ENCODE measurements at regions not wholly inside any gene's neighbourhood (a gene's known extent, or its start where the extent isn't known, plus 50 kb on each side); places are given as distances from the start of the nearest gene placed in this dataset.

GRCh38 chr17:77444628-77444983 lies 303.8 kb downstream of the SEC14L1 start:
- DNase-seq = peak; percentile 74

- no peak for DNase-seq
Observed at GRCh38 chr17:77444984-77445759, 304.4 kb downstream of the SEC14L1 start.

GRCh38 chr17:77445760-77446532 lies 305.2 kb downstream of the SEC14L1 start:
- DNase-seq = no peak

GRCh38 chr17:77446940-77447634 lies 306.3 kb downstream of the SEC14L1 start:
- DNase-seq = no peak

DNA sequence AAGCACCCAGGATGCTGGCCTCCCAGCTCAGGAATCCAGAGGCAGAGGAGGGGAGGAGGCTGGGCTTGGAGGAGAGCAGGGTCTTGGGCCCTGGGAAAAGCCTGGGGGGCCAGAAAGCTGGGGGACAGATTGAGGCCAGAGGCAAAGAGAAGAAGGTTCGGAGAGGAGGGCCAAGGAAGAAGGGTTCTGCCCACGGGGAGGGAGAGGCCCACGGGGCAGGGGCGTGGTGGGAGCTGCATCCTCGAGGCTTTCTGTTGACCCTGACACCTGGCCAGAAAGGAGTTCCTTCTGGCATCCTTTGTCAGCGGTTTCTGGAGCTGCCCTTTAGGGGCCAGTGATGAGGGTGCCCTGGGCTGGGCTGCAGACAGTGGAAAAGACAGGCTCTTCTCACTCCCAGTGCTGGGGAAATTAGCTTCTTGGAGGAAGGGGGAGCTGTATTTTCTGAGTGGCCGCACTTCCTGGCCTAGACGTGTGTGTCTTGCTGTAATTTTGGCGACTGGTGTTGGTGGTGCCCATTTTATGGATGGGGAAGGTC lies 308.7 kb downstream of the SEC14L1 start:
- DNase-seq = no peak

DNA sequence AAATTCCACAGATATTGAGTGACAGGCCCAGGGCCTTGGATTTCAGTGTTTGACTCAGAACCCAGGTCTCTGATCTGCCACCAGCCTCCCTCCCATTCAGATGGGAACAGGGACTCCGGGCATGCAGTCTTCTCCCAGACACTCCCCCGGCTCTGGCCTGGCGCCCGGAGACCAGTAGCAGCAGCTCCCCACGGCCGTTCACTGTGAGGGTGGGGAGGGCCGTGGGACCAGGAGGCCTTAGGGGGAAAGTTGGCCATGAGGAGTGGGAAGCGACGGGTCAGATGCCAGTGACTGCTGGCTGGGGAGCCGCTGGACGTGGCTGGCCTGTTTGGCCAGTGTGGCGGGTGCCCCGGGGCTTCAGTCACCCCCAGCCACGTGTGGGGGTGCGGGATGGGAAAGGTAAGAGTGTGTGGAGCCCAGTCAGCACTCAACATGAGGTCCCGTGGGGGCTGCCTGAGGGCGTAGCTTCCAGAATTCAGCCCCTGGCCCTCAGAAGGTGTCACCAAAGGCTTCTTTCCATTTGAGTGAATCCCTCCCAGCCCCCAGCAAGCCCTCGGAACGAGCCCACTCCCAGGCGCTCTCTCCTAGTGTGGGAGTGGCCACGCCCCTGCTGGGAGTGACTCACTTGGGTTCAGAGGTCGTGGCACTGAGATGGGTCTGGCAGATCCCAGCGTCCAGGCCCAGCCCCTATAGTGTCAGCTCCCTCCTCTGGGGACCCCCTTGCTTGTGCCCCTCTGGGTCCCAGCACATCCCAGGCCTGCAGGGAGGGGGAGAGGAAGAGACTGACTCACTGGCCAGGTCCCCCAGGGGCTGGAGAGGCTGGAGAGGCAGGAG lies 309.4 kb downstream of the SEC14L1 start:
- peak; percentile 76 for DNase-seq

DNA sequence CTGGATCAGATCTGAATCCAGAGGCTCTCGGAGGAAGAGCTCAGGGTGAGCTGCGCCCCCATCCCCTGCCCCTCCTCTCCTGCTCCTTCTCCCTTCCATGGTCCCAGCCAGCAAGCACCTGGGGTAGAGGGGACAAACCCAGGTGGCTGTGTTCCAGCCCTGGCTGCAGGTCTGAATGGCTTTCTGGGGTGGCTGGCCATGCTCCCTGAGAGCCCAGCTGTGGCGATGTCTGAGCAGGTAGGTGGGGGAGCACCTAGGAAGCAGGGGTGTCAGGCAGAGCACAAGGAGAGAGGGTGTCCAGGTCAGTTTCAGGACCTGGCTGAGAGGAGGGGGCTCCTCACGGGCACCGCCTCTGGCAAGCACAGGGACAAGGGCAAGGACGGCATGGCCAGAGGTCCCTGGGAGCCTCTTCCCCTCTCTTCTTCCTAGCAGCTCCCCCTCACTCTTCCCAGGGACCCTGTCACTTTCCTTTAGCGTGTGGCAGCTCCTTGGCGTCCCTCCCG lies 310.0 kb downstream of the SEC14L1 start:
- DNase-seq = no peak

DNA sequence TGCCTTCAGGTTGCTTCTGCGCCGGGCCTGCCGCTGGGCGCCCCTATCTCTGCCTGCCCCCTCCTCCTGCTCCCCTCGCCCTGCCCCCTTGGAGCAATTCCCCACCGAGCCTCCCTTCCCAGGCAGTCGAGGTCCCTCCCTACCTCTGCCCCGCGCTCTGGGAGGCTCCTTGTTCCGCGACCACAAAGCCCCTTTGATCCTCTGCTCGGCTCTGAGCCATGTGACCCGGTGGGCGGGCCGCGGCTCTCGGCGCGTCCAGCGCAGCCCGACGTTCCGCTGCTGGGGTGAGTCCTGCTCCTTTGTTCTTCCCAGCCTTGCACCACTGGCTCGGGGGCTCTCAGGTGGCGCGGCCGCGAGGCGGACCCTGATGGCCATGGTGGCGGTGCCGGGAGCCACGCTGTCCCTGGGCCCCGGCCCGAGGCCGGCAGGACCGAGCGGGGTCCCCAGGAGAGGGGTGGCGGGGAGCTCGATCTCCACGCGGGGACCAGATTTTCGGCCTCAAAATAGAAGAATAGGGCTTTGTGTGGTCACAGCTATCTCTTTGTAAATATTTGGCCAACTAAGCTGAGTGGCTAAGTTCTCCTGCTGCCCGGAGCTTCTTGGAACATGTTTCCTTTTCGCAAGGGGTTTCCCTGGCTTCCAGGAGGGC lies 310.6 kb downstream of the SEC14L1 start:
- DNase-seq = peak; percentile 89

- DNase-seq = peak; percentile 74
Observed at GRCh38 chr17:77451894-77452852, 311.4 kb downstream of the SEC14L1 start.

- DNase-seq = no peak
Observed at GRCh38 chr17:77453613-77454241, 313.0 kb downstream of the SEC14L1 start.

DNA sequence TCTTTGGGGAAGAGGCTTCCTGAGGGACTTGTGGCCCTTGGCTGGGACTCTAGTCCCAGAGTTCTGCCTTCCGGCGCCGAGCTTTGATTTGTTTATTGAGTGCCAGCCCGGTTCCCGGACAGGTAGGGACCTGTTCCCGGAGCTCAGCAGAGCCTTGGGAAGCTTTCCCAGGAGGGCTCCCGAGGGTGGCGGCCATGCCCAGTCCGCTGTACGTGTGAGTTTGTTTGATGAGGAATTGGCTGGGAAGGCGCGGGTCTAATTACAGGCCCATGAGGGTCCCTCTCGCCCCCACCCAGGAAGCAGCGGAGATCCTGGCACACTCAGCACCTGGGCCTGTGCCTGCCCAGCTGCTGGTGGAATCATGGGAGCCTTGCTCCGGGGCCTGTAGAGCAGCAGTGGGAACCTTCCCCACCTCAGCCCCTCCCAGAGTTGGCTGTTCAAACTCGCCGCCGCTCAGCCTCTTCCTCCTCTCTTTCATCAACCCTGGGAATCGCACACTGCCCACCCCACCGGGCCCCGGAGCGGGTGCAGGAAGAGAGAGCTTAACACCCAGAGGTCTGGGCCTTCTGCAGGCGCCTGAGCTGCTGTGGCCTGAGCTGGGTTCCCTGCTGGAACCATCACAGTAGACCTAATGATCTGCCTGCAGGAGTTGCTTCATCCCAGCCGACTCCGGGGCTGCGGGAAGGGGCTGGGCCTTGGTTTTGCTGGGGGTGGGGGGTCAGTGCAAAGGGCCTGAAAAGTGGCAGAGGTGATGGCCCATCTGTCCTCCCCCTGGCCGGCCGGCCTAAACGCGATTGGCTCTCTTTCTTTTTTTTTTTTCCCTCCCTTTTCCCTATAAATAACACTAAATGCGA lies 313.7 kb downstream of the SEC14L1 start:
- DNase-seq = no peak

- no peak for DNase-seq
Observed at GRCh38 chr17:77455111-77455890, 314.5 kb downstream of the SEC14L1 start.

- DNase-seq = no peak
Observed at GRCh38 chr17:77455891-77456260, 315.1 kb downstream of the SEC14L1 start.

DNA sequence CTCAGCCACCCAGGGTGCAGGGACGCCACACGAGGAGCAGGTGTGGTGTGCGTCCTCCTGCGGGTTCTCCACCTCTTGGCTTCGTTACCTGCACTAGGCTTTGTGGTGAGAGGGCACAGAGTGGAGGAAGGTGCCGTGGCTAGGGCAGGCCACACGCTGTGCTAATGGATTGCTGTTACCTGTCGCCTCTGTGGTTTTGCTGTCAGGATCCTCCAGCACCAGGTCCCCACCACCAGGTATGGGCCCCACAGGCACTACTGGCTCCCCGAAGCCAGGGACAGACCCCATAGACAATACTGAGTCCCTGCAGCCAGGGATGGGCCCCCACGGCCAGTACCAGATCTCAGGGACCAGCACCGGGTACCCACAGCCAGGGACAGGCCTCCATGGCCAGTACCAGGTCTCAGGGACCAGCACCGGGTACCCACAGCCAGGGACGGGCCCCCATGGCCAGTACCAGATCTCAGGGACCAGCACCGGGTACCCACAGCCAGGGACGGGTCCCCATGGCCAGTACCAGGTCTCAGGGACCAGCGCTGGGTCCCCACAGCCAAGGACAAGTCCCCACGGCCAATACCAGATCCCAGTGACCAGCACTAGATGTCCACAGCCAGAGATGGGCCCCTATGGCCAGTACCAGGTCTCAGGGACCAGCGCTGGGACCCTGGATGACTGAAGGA lies 315.6 kb downstream of the SEC14L1 start:
- DNase-seq = no peak

DNA sequence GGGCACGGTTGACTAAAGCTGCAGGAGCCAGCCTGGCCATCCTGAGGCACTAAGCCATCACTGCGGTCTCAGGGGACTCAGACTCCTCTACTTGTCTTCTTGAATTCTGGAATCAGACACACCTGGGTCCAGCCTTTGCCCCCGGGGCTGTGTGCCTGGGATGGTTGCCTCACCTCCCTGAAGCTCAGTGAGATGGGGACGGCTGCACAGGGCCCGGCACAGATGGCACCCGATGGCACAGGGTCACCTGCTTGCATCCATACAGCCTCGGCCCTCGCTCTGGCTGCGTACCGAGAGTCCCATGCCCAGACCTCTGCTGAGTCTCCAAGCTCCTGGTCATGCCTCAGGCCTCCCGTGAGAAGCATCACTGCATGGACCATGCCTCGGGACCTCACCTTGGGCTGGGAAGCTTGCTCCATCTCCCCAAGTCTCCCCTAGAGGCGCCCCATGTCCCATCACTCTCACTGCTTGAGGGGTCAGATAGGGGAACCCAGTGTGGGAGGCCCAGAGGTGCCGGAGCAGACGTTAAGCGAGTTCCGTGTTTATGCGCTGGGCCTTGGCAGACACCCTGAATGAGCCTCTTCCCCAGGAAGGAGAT lies 316.3 kb downstream of the SEC14L1 start:
- no peak for DNase-seq

- no peak for DNase-seq
Observed at GRCh38 chr17:77457572-77458201, 316.9 kb downstream of the SEC14L1 start.

All from renal pelvis (tissue), 1 donor.